Heart left ventricle (tissue), 16 donors: ENCODE measurements at regions not wholly inside any gene's neighbourhood (a gene's known extent, or its start where the extent isn't known, plus 50 kb on each side); places are given as distances from the start of the nearest gene placed in this dataset.

Experiments
- ATAC-seq, 4 donors: fragments of 200-7000 bp; cut with Tn5 transposase; one replicate each; pipeline ENCODE4 v1.9.1; 2020 to 2022; ENCODE audit warnings: moderate library complexity in 4 of 4, mild to moderate bottlenecking in 3 of 4, moderate number of reproducible peaks in 1 of 4
- DNase-seq, 5 donors: peaks; one replicate each; pipeline ENCODE4 v3.0.0-alpha.2; 2020
- H3K27ac ChIP-seq, 12 donors: fragments of 200-600 bp; sonication (generic) in 4 of 12; one replicate each; pipeline versions ENCODE4 v1.5.0 to v1.8.0; 2016 to 2022; ENCODE audit warnings: mild to moderate bottlenecking in 2 of 12
- H3K27me3 ChIP-seq, 9 donors: fragments of 200-600 bp; sonication (generic) in 2 of 9; one replicate each; pipeline versions ENCODE4 v1.5.1 to v1.8.0; 2016 to 2022; ENCODE audit warnings: mild to moderate bottlenecking in 3 of 9
- H3K36me3 ChIP-seq, 9 donors: fragments of 200-600 bp; sonication (generic) in 2 of 9; one replicate each; pipeline versions ENCODE4 v1.5.0 to v1.8.0; 2018 to 2022; ENCODE audit warnings: mild to moderate bottlenecking in 2 of 9
- H3K4me1 ChIP-seq, 12 donors: fragments of 200-600 bp; sonication (generic) in 4 of 12; one replicate each; pipeline versions ENCODE4 v1.5.0 to v1.8.0; 2016 to 2022; ENCODE audit warnings: mild to moderate bottlenecking in 3 of 12
- H3K4me3 ChIP-seq, 12 donors: fragments of 200-600 bp; sonication (generic) in 4 of 12; one replicate each; pipeline versions ENCODE4 v1.5.0 to v1.8.0; 2017 to 2022; ENCODE audit warnings: mild to moderate bottlenecking in 9 of 12, moderate library complexity in 4 of 12
- H3K9me3 ChIP-seq, 12 donors: fragments of 200-600 bp; sonication (generic) in 4 of 12; one replicate each; pipeline versions ENCODE4 v1.5.0 to v1.8.0; 2016 to 2022; ENCODE audit warnings: mild to moderate bottlenecking in 1 of 12
- CTCF ChIP-seq, 12 donors: fragments of 200-600 bp; sonication (generic) in 4 of 12; IDR thresholded peaks; one replicate each; pipeline versions ENCODE4 v1.5.0 to v1.8.0; 2018 to 2022; ENCODE audit warnings: antibody characterized with exemption in 12 of 12, mild to moderate bottlenecking in 5 of 12
- POLR2A ChIP-seq, 2 donors: fragments of 450-650 bp; IDR thresholded peaks; one replicate each; pipeline ENCODE4 v1.6.1; 2017; ENCODE audit warnings: antibody characterized with exemption in 2 of 2, mild to moderate bottlenecking in 2 of 2, moderate library complexity in 2 of 2
- WGBS, 4 donors: extraction: QIAGEN DNeasy Blood & Tissue Kit in 2 of 4; methylation state at CpG; one replicate each; pipeline versions ENCODE4 v1.1.5 to v1.1.7; 2013 to 2018; 5-methylcytosine and 5-hydroxymethylcytosine counted together
- intact Hi-C, 10 donors: fragments of 100-400 bp; cut with DNase I; formaldehyde crosslinking; loops; one replicate each; pipeline versions ENCODE4 v1.11.1 to v1.14.2; 2022
- donor health status: ischemic (EF 13 %, LVEDD 7.1; RV severe dilation, severe dysfunction).
- donor health status: healthy with polysubstance abuse.
- donor health status: DM: no; HTN: yes; CAD: no.
- donor health status: DM: no; HTN: no; CAD: no.
- donor health status: ischemic (EF 25% LVEDD 6.9; RV normal size, moderate dysfunction).
- donor health status: ischemic (EF 25% LVEDD 5.7; RV mildly dilated, moderate dysfunction).
- donor health status: healthy.
- donor health status: DM: yes; HTN: yes; CAD: no.
- donor health status: ischemic (EF 35%, LVEDD 5.7; RV mildly dilated, moderate dysfunction).
- donor health status: nonischemic (EF 11% LVEDD 7.7; RV severe dilation, severe dysfunction).
- donor health status: DM: yes; HTN: yes; CAD: no.
- donor health status: PGD.
- donor health status: ischemic (EF 29% LVEDD 5.4; RV normal size, mild dysfunction).
- donor health status: nonischemic (EF 23%, LVEDD 6.1; RV moderate dilation, normal function).

DNA sequence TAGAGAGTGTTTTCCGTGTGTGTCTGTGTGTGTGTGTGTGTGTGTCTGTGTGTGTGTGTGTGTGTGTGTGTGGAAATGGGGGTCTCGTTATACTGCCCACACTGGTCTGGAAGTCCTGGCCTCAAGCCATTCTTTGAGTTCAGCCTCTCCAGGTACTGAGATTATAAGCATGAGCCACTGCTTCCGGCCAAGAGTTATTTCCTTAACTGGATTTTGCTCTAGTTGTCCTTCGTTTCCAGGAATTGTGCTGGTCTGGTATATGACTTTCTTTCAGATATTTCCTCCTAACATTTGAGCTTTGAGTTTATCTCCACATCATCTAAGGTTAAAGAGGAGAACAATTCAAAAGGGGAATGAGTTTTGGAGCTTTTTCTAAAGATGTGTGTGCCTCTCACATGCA is 124.8 kb downstream of the SH3BGRL2 start:
- H3K27me3 ChIP-seq, result no peaks in the 10 kb centered on the region
- H3K36me3 ChIP-seq, result no peaks in the 10 kb centered on the region
- H3K4me1 ChIP-seq, result no peaks in the 10 kb centered on the region
- no peaks in the 10 kb centered on the region for H3K9me3 ChIP-seq
- ATAC-seq (peak in 2 of 4 donors; percentile 20 to 37), DNase-seq (no peak)
- TF ChIP-seq CTCF (IDR thresholded peaks at IDR 0.05) (no peak), POLR2A (IDR thresholded peaks at IDR 0.05) (no peak)
- peak overlapping the region in 1 of 12 donors; percentile 18 for H3K27ac ChIP-seq
- intact Hi-C loops, result no loop called here
- WGBS, 4 donors, result 46 to 60% (median 49%) methylated on average over 4 of the region's 4 CpGs
- H3K4me3 ChIP-seq, result no peak overlapping the region
